Fibroblast of peridontal ligament (primary cell): ENCODE measurements at regions not wholly inside any gene's neighbourhood (a gene's known extent, or its start where the extent isn't known, plus 50 kb on each side); places are given as distances from the start of the nearest gene placed in this dataset.
A peak's percentile ranks its signal among the peaks of the same experiment; 100 is the strongest.

Experiments used
- DNase-seq: peaks from one replicate; pipeline ENCODE4 v3.0.0-alpha.2; 2010; ENCODE audit errors: extremely low read depth

DNA sequence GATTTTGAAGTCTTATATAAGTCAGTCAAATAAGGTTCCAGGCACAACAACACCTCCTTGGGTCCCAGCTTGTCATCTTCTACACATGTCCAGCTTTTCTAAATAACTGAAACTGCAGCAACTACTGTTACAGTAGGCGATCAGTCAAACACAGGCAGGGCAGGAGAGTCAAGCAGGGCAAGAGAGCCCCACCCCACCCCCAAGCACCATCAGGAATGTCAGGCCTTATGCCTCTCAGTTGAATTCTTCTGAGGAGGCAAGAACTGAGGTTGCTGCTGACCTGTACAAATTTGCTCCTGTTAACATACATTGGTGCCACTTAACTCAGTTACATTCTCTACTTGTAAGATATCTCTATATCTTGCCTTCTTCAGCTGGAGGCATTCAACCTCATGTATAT, 608.8 kb upstream of the PCDH10 start:
- DNase-seq, result no peak

DNA sequence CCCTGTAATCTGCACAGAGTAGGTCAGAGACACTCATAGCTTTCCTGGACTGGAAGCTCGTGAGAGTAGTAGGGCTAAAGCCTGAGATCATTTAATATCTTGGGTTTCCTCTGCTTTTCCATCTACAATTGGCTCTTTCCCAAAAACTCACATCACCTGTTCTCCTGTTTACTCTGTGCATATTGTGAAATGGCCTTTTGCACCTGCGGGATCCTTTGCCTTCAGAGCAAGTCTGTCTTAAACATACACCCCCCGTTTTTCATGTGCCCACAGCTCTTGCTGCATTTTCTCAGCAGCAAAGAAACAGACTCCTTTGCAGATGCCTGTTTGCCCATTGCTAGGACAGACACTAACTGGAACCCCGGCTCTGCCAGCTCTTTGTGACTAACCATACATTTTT, 608.3 kb upstream of the PCDH10 start:
- DNase-seq, result no peak

DNA sequence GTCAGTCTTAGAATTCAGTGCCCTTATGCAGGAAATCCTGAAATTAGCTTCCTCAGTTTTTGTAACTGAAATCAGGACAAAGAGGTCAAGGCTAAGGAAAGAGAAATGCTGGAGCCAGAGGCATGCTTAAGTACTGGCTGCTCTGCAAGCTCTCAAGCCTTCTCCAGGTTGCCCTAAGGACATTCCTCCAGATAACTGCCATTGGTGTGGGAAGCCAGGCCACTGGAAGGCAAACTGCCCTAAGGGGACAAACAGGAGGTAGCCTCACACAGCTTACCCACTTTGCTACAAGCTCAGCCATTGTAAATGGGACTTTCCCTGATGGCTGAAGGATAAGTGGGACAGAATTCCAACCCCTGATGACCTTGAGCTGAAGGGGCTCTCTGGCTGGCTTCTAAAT, 606.9 kb upstream of the PCDH10 start:
- no peak for DNase-seq

DNA sequence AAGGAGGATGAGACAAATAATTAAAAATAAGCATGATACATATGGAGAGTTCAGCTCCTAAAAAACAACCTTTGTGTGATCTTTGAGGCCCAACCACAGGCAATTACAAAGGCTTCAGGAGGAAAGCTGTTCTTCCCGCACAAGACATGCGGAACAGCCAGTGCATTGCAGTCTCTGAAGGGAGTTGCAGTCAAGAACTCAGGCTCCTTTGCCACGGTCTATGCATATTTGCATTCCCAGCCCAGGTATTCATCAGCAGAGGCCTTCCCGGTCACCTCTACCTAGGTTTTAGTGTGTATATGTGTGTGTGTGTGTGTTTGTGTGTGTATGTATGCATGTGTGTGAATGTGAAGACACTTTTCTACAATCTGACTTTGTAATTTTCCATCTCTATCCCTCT, 600.6 kb upstream of the PCDH10 start:
- DNase-seq, result no peak

DNA sequence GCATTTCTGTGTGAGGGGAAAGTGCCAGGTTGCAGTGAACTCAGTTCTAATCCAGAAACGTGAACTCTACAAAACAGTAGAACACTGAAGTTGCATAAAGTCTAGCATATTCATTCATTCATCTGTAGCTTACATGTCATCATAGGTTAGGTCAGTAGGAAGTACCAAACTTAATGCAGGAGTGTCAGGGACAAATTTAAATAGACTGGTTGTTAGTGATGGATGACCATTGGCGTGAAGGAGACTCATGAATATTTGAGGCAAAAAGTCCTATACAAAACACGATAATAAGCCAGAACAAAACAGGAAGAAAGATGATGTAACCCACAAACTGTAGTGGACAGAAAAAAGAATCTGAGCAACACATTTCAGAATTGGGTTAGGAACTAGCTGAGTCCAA, 592.8 kb upstream of the PCDH10 start:
- no peak for DNase-seq

DNA sequence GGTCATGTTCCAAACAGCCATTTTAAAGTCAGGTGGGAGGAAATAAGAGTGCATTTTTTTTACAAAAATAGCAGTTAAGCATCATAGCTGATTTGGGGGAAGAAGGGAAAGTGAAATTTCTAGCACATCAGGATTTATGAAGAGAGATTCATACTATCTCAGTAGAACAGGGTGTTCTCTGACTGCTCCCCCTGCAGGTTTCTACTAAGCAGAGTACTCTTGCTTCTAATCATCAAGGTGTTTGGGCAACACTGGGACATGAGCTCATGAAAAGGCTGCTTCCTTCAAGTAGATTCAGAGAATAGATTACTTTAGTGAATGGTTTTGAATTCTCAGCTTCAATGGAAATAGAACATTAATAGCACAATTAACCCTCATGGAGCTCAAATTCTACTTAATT, 591.4 kb upstream of the PCDH10 start:
- DNase-seq, result no peak

DNA sequence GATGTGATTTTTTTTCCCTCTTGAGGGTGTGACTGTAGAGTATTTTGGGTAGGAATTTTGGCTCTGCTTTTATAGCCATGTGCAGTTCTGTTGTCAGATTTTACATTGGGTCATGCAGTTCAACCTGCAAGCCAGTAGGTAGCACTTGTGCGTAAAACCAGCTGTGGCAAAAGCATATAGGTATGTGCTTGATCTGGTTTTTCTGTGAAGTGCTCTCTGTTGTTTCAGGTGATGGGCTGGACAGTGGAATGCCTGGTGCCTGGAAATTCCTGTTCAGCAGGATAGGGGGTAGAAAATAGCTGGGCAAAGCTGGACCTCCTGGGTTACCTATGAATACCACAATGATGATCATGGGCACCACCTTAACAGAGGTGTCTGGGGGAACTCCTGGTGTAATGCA, 584.2 kb upstream of the PCDH10 start:
- no peak for DNase-seq

DNA sequence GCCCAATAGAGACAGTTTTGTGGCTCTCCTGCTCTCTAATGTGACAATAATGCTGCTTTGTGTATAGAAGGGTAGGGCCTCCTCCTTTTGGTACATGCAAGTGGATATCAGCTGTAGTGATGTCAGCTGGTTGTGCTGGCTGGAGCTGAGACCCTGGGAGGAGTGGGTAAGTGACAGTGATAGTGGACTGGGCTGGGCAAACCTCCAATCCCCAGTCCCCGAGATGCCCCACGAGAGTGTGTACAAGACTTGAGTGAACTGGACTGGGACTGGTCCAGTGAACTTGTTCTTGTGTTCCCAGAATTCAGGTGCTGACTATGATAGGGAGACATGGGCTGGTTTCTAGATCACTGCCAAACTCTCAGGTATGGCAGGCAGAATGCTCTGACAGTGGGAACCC, 583.6 kb upstream of the PCDH10 start:
- no peak for DNase-seq

DNA sequence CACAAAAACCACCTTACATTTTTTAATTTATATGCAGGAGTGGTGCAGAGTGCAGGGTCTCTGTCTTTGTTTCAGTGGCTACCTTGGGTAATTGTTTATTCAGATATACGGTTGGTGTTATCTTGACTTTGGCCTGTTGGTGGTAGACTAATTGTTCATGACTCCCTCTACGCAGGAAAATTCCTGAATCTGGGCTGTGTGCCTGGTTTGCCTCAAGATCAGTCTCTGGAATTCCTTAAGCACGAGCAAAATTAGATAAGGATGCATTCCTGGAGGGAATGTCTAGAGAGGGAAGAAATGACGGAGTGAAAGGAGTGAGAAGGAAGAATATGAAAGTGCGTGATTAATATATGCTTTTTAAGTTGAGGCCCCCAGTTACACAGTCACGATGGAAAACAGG, 576.9 kb upstream of the PCDH10 start:
- no peak for DNase-seq

DNA sequence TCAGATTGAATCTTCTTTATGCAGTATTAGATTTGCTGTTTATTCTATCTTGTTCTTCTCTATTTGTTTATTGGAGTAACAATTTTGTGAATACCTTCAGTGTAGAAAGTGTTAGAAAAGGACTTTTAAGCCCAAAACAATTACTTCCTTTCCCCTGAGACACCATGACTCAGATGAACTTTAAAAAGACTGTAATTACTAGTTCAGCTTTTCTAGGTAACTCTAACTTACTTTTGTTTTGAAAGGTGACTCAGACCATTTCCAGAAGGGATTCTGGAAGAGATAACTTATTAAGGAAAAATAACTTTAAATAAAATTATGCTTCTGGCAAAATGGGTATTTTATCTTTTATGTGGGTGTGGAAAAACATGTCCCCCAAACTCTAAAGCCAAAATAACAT, 561.5 kb upstream of the PCDH10 start:
- DNase-seq, result no peak

DNA sequence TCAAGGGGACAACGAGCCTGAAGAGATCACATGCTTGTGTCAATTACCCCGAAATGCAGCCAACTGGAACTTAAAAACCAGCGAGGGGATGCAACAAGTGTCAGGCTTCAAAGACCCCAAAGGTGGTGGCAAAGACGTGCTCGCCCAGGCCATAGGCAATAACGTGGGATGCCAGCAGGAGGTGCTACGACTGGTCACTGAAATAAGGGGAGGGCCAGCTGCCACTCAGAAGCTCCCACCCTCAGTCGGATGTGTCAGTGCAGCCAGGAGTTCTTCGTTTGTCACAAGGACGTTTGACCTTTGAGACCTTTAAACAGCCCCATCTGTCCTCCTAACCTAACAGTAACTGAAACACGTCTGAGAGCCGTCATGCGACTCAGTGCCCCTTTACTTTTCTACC, 556.8 kb upstream of the PCDH10 start:
- no peak for DNase-seq

DNA sequence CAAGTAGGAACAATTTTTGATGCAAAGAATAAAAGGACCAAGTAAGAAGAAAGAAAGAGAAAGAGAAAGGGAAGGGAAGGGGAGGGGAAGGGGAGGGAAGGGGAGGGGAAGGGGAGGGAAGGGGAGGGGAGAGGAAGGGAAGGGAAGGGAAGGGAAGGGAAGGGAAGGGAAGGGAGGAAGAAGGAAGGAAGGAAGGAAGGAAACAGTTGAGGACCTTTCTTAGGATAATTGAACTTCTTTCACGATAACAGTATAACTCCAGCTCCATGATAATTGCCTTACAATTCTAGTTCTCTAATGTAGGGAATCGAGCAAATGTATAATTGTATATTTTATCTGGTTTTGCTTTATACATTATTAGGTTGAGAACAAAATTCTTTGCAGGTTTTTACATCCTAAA, 556.2 kb upstream of the PCDH10 start:
- no peak for DNase-seq

DNA sequence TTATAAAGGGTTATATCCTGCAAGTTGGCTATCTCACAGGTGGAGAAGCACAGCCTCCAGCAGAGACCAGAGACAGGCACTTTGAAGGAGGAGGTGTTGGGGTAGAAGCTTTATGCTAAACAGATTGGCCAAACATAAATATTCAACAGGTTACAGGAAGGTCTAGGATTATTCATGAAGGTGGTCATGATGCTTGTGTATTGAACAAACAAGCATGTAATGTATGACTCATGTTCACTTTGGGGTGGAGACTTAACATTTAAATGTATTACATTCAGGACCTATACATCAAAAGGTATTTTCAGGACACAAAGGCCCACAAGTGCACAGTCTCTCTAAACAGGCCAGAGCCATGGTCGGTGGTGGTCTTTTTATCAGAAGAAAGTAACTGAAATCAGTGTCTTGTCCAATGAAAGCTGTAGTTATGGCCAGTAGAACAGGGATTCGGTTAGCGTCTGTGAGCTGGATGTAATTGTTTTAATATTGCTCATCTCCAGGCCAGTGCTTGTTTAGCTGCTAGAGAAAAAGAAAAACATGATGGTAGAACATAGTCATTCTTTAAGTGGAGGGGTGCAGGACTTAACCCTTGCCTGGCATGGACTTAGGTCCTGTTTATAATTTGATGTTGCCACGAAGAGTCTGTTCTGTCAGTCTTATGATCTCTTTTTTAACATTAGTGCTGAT, 555.2 kb upstream of the PCDH10 start:
- DNase-seq, result no peak

DNA sequence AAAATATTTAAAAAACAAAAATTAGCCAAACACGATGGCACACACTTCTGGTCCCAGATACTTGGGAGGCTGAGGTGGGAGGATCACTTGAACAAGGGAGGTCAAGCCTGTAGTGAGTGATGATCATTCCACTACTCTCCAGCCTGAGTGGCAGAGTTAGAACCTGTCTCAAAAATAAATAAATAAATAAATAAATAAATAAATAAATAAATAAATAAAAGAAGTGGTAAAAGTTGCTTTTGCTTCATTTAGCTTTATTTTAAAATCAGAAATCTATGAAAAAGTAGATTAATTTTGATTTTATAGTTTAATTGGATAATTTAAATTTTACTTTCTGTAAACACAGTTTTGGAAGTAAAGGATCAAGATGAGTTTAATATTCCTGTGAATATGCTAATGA, 552.9 kb upstream of the PCDH10 start:
- no peak for DNase-seq

DNA sequence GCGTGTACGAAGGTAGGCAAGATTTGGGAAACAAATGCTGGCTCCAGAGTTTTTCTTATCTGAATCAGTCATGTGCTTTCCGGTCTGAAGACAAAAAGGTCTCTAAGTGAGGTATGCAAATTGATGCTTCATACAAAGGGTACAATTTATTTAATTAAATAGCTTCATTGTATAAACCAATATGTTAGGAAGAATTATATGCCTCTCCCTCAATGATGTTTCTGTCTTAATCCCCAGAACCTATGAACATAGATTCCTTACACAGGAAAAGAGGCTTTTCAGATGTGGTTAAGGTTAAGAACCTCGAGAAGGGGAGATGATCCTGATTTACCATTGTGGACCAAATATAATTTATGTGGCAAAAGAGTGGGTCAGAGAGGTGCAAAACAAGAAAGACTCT, 543.5 kb upstream of the PCDH10 start:
- no peak for DNase-seq

DNA sequence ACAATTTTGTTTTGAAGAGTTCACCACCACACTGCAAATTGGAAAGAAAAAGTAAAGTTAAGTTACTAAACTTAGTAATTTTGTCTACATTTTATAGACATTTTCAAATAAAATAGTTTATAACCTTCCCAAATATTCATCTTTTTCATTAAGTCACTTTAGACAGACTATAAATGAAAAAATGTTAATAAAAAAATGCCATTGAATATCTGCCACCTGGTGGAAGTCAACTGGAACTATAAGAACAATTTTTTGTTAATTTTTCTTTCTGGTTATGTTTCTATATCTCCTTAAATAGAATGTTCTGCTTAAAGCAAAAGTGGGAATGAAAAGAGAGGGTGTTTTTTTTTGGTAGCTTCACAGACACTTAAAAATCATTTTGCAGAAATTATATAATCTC, 534.4 kb upstream of the PCDH10 start:
- peak; percentile 2 for DNase-seq

DNA sequence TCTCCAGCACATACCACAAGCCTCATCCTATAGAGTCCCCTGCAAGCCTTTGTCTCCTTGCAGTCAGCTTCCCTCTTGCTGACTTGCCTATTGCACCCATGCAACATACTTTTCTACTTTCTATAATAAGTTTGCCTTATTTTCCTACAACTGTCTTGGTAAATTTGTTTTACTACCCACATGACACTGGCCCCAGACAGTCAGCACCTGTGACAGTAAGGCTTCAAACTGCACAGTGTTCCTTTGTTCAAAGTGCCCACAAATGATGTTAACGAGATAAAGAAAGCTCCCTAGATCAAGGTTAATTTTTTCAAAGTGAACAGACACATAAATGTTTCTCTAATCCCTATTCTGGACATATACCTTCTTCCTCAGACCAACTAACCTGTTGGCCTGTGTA, 529.1 kb upstream of the PCDH10 start:
- DNase-seq, result no peak

DNA sequence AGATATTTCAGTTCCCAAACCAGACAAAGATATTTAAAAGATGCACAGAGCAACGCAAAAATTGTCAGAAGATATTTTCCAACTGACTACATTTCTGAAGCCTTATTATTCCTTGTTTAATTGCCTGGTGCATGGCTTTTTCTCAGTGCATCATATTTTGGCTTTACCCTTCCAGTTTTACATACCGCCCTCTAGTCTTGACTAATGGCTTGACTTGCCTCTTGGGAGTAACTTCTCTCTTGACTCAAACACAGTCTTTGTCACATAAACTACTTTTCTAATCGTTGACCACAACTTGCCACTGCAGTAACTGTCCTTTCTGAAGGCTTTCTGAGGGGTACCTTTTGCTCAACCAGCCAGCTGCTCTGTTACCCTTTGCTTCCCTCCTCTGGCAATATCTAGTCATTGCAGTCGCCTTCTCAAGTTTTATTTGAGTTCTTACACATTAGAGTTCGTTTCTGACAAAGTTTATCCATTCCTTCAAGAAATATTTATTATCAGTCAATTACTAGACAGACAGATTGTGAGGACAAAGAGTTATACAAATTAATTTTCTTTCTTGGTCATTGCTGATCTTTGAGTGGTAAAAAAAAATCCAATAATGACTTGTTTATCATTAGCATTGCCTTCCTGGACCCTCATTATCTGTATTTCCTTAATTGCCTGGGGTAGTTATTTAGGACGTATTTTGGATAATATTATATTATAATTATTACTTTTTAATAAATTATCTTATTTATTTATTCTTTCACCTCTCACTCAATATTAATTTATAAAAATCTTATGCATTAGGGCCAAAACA, 506.9 kb upstream of the PCDH10 start:
- peak; percentile 4 for DNase-seq

DNA sequence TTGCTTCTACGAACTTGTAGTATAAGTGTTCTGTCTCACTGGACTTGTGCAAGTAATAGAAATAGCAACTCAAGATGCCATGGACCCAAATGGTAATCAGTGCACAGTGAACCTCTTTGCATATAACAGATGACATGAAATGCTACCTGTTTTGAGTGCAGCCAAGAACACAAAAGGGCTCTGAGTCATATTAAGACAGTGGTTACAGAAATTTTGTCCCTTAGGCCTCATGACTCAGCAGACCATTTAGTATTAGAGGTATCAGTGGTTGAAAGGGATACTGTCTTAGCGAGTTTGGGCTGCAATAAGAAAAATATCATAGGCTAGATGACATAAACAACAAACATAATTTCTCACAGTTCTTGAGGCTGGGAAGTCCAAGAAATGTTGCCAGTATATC, 502.9 kb upstream of the PCDH10 start:
- DNase-seq, result no peak

DNA sequence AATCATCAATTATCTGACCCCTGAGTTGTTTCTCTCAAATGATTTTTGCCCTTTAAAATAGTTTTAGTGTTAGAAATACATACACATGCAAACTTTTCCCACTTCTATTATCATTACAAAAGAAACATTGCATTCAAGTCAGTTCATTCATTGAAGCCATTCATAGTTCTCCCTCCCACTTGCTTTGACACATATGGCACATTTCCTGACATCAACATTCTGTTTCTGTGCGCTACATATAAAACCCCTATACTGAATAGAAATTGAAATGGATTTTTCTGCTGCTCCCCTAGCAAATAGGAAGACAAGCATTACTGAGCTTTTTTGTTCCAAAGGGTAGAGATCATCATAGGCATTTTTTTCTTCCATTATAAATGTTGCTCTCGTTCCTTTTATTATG, 497.9 kb upstream of the PCDH10 start:
- no peak for DNase-seq

DNA sequence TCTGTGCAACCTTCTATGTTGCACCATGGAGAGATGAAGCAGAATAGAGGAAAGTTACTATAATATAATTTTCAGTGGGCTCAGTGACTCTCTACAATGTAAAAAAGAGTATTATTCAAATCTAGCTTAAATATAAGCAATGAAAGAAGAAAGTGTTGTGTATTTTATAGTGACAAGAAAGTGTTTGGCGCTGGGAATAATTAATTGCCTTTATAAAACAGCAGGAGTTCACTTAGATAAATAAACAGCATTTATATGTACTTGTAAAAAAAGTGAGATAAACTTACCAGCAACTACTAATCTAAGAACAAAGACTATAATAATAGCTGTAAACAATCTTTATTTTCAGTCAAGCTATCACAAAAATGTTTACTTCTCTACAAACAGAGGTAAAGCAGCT, 488.9 kb upstream of the PCDH10 start:
- no peak for DNase-seq

DNA sequence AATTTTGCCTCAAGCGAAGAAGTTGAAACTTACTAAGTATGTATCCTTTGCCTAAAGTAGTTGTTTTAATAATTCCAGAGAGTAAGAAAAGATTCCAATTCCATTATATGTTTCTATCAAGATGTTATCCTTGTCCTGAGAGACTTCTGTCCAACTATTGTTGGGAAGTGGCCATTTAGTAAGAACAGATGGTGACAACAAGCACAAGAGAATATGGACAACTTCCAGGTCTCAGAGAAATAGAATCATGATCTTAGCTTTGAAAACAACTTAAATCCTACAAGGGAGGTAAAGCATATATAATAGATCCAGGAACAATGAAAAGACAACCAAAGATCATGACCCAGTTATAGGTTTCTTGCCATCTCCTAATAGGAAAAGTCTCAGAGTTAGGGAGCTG, 486.6 kb upstream of the PCDH10 start:
- no peak for DNase-seq

DNA sequence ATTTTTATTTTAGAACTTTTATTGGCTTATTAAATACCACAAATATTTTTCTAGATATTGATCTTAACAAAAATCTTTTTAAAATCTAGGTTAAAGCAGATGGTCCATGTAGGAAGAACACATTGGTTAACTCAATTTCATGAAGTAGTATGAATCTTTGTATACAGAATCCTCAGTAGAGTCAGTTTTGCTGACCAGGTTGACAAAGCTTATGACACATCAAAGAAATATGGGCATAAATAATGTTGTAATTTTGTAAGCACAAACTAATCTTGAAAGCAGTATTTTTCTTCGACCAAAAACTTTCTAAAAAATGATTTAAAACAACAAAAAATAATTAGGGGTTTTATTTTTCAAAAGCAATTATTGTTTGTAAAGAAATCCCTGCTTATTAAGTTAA, 479.3 kb upstream of the PCDH10 start:
- no peak for DNase-seq

DNA sequence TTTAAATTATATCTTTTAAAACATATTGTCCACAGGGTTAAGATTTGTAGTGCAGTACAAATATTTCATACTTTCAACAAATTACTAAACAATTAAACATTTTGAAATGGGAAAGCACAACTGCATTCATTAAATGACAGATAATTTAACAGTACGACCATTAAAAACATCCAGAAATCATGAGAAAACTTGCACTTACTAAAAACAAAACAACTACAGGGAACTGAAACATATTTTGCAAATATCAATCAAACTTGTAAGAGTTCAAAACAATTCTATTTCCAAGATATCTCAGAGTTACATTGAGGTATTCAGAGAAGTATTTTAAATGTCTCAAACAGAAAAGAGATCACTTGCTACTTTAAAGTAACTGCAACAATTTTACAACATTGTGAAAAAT, 478.5 kb upstream of the PCDH10 start:
- no peak for DNase-seq
